Body of pancreas (tissue), 4 donors: ENCODE measurements at regions not wholly inside any gene's neighbourhood (a gene's known extent, or its start where the extent isn't known, plus 50 kb on each side); places are given as distances from the start of the nearest gene placed in this dataset.

Source experiments
- ATAC-seq: fragments of 150-250 bp; one replicate; pipeline ENCODE4 v1.9.1; 2016
- DNase-seq, 4 donors: peaks; one replicate each; pipeline ENCODE4 v3.0.0-alpha.2; 2019
- H3K27ac ChIP-seq, 4 donors: fragments of 200-600 bp; sonication (generic); 1 replicate in 3 of 4; 2 replicates in 1 of 4; pipeline versions ENCODE4 v1.5.1 to v1.6.1; 2016 to 2019; ENCODE audit warnings: mild to moderate bottlenecking in 1 of 4, mixed read lengths in 1 of 4, moderate library complexity in 1 of 4
- H3K27me3 ChIP-seq, 2 donors: fragments of 200-600 bp; sonication (generic); one replicate each; pipeline ENCODE4 v1.6.0; 2016; ENCODE audit warnings: mild to moderate bottlenecking in 1 of 2
- H3K36me3 ChIP-seq, 2 donors: fragments of 200-600 bp; sonication (generic); replicated peaks in 1 of 2; 2 replicates each; pipeline ENCODE4 v1.5.1; 2016; ENCODE audit warnings: low read depth in 2 of 2; ENCODE audit not compliant: insufficient read depth in 1 of 2
- H3K4me1 ChIP-seq: fragments of 200-600 bp; sonication (generic); one replicate; pipeline ENCODE4 v1.6.0; 2016
- H3K4me3 ChIP-seq, 2 donors: fragments of 200-600 bp; sonication (generic); 1 replicate in 1 of 2; 2 replicates in 1 of 2; pipeline ENCODE4 v1.5.1; 2016 to 2019
- H3K9me3 ChIP-seq, 3 donors: fragments of 200-600 bp; sonication (generic); 1 replicate in 2 of 3; 2 replicates in 1 of 3; pipeline ENCODE4 v1.5.1; 2016
- POLR2A ChIP-seq, 3 donors: fragments of 450-650 bp; IDR thresholded peaks; one replicate each; pipeline ENCODE4 v1.6.1; 2016; ENCODE audit warnings: antibody characterized with exemption in 3 of 3, mild to moderate bottlenecking in 2 of 3
- WGBS, 2 donors: methylation state at CpG; one replicate each; pipeline ENCODE4 v1.1.5; 2017; 5-methylcytosine and 5-hydroxymethylcytosine counted together
- intact Hi-C: fragments of 100-400 bp; cut with DNase I; formaldehyde crosslinking; loops from one replicate; pipeline ENCODE4 v1.15.1; 2023
- TF ChIP-seq, protein P1 (sequence below), 7 experiments: fragments of 450-650 bp in 4 of 7; fragments of 200-600 bp in 3 of 7; sonication (generic) in 3 of 7; IDR thresholded peaks; one replicate each; pipeline ENCODE4 v1.5.1; 2016 to 2019; ENCODE audit warnings: antibody characterized with exemption in 7 of 7

DNA sequence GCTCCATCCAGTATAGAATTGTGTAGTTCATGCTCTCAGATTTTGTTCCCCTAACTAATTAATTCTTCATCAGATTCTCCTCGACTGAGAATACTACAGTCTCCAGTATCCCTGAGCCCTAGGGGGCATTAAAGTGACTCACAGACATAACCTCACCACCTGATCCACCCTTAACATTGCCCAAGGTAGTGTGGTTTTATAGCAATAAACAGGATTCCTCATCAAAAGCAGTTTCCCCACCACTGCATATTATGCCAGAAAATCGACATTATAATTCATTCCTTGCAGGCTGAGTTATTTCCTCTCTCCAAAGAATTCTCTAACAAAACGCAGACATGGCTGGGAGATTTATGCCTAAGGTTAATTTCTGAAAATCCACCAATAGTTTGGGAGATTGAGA, 1402.5 kb upstream of the CELF2 start:
- TF ChIP-seq, protein P1, sequence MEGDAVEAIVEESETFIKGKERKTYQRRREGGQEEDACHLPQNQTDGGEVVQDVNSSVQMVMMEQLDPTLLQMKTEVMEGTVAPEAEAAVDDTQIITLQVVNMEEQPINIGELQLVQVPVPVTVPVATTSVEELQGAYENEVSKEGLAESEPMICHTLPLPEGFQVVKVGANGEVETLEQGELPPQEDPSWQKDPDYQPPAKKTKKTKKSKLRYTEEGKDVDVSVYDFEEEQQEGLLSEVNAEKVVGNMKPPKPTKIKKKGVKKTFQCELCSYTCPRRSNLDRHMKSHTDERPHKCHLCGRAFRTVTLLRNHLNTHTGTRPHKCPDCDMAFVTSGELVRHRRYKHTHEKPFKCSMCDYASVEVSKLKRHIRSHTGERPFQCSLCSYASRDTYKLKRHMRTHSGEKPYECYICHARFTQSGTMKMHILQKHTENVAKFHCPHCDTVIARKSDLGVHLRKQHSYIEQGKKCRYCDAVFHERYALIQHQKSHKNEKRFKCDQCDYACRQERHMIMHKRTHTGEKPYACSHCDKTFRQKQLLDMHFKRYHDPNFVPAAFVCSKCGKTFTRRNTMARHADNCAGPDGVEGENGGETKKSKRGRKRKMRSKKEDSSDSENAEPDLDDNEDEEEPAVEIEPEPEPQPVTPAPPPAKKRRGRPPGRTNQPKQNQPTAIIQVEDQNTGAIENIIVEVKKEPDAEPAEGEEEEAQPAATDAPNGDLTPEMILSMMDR (IDR thresholded peaks at IDR 0.05) = no peak
- no peak for TF ChIP-seq POLR2A (IDR thresholded peaks at IDR 0.05)
- H3K36me3 ChIP-seq = no peaks in the 10 kb centered on the region
- WGBS, 2 donors = 65 to 70% methylated on average over 3 of the region's 3 CpGs
- H3K9me3 ChIP-seq = no peaks in the 10 kb centered on the region
- no peaks in the 10 kb centered on the region for H3K4me1 ChIP-seq
- H3K27ac ChIP-seq = no peak overlapping the region
- H3K4me3 ChIP-seq = no peak overlapping the region
- ATAC-seq (no peak), DNase-seq (no peak)
- intact Hi-C loops = no loop called here
- no peaks in the 10 kb centered on the region for H3K27me3 ChIP-seq

DNA sequence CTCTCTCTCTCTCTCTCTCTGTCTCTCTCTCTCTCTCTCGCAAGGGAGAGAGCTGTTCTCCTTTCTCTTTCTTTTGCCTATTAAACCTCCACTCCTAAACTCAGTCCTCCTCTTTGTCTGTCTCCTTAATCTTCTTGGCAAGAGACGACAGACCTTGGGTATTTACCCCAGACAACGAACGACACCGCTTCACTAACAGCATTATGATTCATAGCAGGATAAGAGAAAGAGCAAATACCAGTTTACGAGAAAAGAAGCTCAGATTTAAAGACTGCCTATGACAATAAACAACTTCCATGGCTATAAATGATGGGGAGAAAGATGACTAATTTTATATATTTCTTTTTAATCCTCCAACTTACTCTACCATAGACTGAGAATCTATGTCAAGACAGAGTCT, 1396.5 kb upstream of the CELF2 start:
- TF ChIP-seq POLR2A (IDR thresholded peaks at IDR 0.05) = no peak
- TF ChIP-seq, protein P1 (IDR thresholded peaks at IDR 0.05) = no peak
- ATAC-seq = no peak
- 54 to 61% methylated on average over 6 of the region's 6 CpGs for WGBS, 2 donors
- DNase-seq = no peak
- no peaks in the 10 kb centered on the region for H3K4me1 ChIP-seq
- no peak overlapping the region for H3K4me3 ChIP-seq
- no peak overlapping the region for H3K27ac ChIP-seq
- intact Hi-C loops = no loop called here
- no peaks in the 10 kb centered on the region for H3K27me3 ChIP-seq
- H3K36me3 ChIP-seq = no peaks in the 10 kb centered on the region
- H3K9me3 ChIP-seq = no peaks in the 10 kb centered on the region

- Histone ChIP-seq H3K4me1 (no peaks in the 10 kb centered on the region), H3K4me3 (no peak overlapping the region), H3K36me3 (no peaks in the 10 kb centered on the region), H3K27ac (no peak overlapping the region), H3K27me3 (no peaks in the 10 kb centered on the region), H3K9me3 (no peaks in the 10 kb centered on the region)
- no peak for TF ChIP-seq POLR2A (IDR thresholded peaks at IDR 0.05)
- TF ChIP-seq, protein P1 (IDR thresholded peaks at IDR 0.05) = no peak
- intact Hi-C loops = no loop called here
- no peak for ATAC-seq
- no peak for DNase-seq
Observed at GRCh38 chr10:9625304-9625703, 1392.4 kb upstream of the CELF2 start.

GRCh38 chr10:9634466-9634865, 1383.2 kb upstream of the CELF2 start:
- Histone ChIP-seq H3K4me3 (no peak overlapping the region), H3K9me3 (peaks cover 0 to 4% (median 0%) of the 10 kb centered on the region in 3 donors), H3K27me3 (no peaks in the 10 kb centered on the region), H3K36me3 (no peaks in the 10 kb centered on the region), H3K4me1 (no peaks in the 10 kb centered on the region), H3K27ac (no peak overlapping the region)
- intact Hi-C loops = no loop called here
- DNase-seq (no peak), ATAC-seq (no peak)
- TF ChIP-seq, protein P1 (IDR thresholded peaks at IDR 0.05) = no peak
- TF ChIP-seq POLR2A (IDR thresholded peaks at IDR 0.05) = no peak
- 45 to 57% methylated on average over 3 of the region's 3 CpGs for WGBS, 2 donors

DNA sequence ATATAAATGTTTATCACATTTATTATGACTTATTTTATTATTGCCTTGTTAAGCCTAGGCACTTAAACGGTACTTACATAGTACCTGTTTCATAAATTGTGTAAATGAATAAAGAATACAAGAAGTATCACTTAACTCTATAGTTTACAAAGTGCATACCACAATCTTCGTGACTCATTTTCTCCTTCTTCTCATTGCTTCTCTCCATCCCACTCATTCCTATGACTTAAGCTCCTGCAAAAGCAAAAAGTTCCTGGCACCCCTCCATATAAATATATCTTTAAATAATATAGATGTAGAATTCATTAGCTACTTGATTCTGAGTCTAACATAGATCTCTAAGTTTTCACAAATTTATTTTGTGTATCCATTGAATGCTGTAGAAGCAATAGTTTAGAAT, 1382.0 kb upstream of the CELF2 start:
- H3K4me3 ChIP-seq = no peak overlapping the region
- DNase-seq (no peak), ATAC-seq (no peak)
- H3K27ac ChIP-seq = no peak overlapping the region
- no peaks in the 10 kb centered on the region for H3K4me1 ChIP-seq
- intact Hi-C loops = no loop called here
- H3K36me3 ChIP-seq = no peaks in the 10 kb centered on the region
- H3K27me3 ChIP-seq = no peaks in the 10 kb centered on the region
- 63 to 64% methylated on average over 2 of the region's 2 CpGs for WGBS, 2 donors
- TF ChIP-seq, protein P1 (IDR thresholded peaks at IDR 0.05) = no peak
- no peak for TF ChIP-seq POLR2A (IDR thresholded peaks at IDR 0.05)
- H3K9me3 ChIP-seq = peaks cover 0 to 4% (median 0%) of the 10 kb centered on the region in 3 donors
